GM12892 (cell line): ENCODE measurements at regions not wholly inside any gene's neighbourhood (a gene's known extent, or its start where the extent isn't known, plus 50 kb on each side); places are given as distances from the start of the nearest gene placed in this dataset.

Experiments used
- POLR2A ChIP-seq: IDR thresholded peaks from 2 replicates; pipeline ENCODE4 v1.6.1; 2011; ENCODE audit warnings: low read depth, low read length, control low read depth
- POLR2AphosphoS5 ChIP-seq: IDR thresholded peaks from 2 replicates; pipeline ENCODE4 v1.6.1; 2011; ENCODE audit warnings: low read depth, low read length, control low read depth
- TAF1 ChIP-seq: IDR thresholded peaks from 2 replicates; pipeline ENCODE4 v1.6.1; 2011; ENCODE audit warnings: low read depth, mild to moderate bottlenecking, control low read depth, low read length, borderline replicate concordance

DNA sequence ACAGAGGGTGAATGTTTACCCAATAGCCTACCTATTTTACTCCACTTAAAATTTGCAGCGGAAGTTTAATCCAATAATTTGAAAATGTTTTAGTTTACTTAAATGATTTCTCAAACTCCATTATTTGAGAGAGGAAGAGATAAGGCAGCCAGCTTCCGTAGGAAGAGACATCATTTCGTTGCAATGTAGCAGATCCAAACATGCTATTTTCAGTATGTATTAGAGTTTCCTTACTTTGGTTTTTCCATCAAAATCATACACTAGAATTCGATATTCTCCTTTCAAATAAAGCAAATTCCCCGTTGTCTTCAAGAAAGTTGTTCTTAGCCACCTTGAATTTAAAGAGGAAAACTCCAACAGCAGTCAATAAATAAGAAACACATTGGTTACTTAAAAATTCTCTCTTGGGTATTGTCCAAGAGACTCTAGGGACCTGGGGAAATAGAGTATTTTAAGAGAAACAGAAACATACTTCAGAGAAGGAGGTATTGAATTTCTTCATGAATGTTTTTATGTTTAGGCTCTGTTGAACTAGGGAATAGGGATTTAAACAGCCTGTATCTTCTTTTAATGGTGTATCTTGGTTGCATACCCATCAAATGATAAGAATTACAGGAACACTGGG is 324.5 kb upstream of the GBE1 start:
- no peak for TF ChIP-seq POLR2AphosphoS5
- no peak for TF ChIP-seq POLR2A
- no peak for TF ChIP-seq TAF1
